GM12892 (cell line): ENCODE measurements at regions not wholly inside any gene's neighbourhood (a gene's known extent, or its start where the extent isn't known, plus 50 kb on each side); places are given as distances from the start of the nearest gene placed in this dataset.

Experiments used
- POLR2A ChIP-seq: IDR thresholded peaks from 2 replicates; pipeline ENCODE4 v1.6.1; 2011; ENCODE audit warnings: low read depth, low read length, control low read depth
- POLR2AphosphoS5 ChIP-seq: IDR thresholded peaks from 2 replicates; pipeline ENCODE4 v1.6.1; 2011; ENCODE audit warnings: low read depth, low read length, control low read depth

- TF ChIP-seq POLR2AphosphoS5 (no peak), POLR2A (no peak)
These were observed 76.5 kb upstream of the ODAD2 start for GRCh38 chr10:28075424-28075823.
